HG02678 (cell line): ENCODE measurements at regions not wholly inside any gene's neighbourhood (a gene's known extent, or its start where the extent isn't known, plus 50 kb on each side); places are given as distances from the start of the nearest gene placed in this dataset.

Experiments used
- ATAC-seq: cut with Tn5 transposase; IDR thresholded peaks from one replicate; pipeline ENCODE4 v1.9.1; 2021; ENCODE audit warnings: mild to moderate bottlenecking, moderate library complexity; ENCODE audit not compliant: unreplicated experiment

- no peak for ATAC-seq
Observed at GRCh38 chr3:10759495-10759894, 56.5 kb upstream of the SLC6A11 start.

GRCh38 chr3:10760199-10760598 is 55.8 kb upstream of the SLC6A11 start:
- ATAC-seq = no peak

- no peak for ATAC-seq
Observed at GRCh38 chr3:10761583-10761982, 54.4 kb upstream of the SLC6A11 start.

GRCh38 chr3:10762116-10762515 is 53.9 kb upstream of the SLC6A11 start:
- ATAC-seq = no peak

GRCh38 chr3:10762611-10763247 is 53.3 kb upstream of the SLC6A11 start:
- ATAC-seq = no peak

- ATAC-seq = no peak
Observed at GRCh38 chr3:10763248-10763620, 52.8 kb upstream of the SLC6A11 start.

- no peak for ATAC-seq
Observed at GRCh38 chr3:10763817-10764258, 52.2 kb upstream of the SLC6A11 start.

- no peak for ATAC-seq
Observed at GRCh38 chr3:10764259-10765051, 51.6 kb upstream of the SLC6A11 start.

GRCh38 chr3:10766049-10766705 is 49.9 kb upstream of the SLC6A11 start:
- no peak for ATAC-seq
